VCaP (cell line): ENCODE measurements at regions not wholly inside any gene's neighbourhood (a gene's known extent, or its start where the extent isn't known, plus 50 kb on each side); places are given as distances from the start of the nearest gene placed in this dataset.
"Not testable (repeated sequence)": the region's sequence is repeated elsewhere in the genome, so short reads cannot be mapped to it uniquely, and the experiment has no call there.

Experiments
- H3K27ac ChIP-seq: fragments of 450-650 bp; 2 replicates; pipeline ENCODE4 v1.5.1; 2017
- TF ChIP-seq, protein P1 (sequence below): fragments of 450-650 bp; conservative IDR thresholded peaks from 2 replicates; pipeline ENCODE4 v1.5.1; 2017; ENCODE audit warnings: mild to moderate bottlenecking, moderate library complexity

GRCh38 chr4:57985161-57985560 lies 875.0 kb upstream of the IGFBP7 start:
- TF ChIP-seq, protein P1, sequence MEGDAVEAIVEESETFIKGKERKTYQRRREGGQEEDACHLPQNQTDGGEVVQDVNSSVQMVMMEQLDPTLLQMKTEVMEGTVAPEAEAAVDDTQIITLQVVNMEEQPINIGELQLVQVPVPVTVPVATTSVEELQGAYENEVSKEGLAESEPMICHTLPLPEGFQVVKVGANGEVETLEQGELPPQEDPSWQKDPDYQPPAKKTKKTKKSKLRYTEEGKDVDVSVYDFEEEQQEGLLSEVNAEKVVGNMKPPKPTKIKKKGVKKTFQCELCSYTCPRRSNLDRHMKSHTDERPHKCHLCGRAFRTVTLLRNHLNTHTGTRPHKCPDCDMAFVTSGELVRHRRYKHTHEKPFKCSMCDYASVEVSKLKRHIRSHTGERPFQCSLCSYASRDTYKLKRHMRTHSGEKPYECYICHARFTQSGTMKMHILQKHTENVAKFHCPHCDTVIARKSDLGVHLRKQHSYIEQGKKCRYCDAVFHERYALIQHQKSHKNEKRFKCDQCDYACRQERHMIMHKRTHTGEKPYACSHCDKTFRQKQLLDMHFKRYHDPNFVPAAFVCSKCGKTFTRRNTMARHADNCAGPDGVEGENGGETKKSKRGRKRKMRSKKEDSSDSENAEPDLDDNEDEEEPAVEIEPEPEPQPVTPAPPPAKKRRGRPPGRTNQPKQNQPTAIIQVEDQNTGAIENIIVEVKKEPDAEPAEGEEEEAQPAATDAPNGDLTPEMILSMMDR = no peak
- H3K27ac ChIP-seq = no peak overlapping the region

GRCh38 chr4:57981123-57981522 lies 870.9 kb upstream of the IGFBP7 start:
- H3K27ac ChIP-seq = no peak overlapping the region
- TF ChIP-seq, protein P1 = no peak

- no peak overlapping the region for H3K27ac ChIP-seq
- TF ChIP-seq, protein P1 = no peak
Observed at GRCh38 chr4:57974821-57975220, 864.6 kb upstream of the IGFBP7 start.

GRCh38 chr4:57973819-57974218 lies 863.6 kb upstream of the IGFBP7 start:
- no peak overlapping the region for H3K27ac ChIP-seq
- TF ChIP-seq, protein P1 = no peak

GRCh38 chr4:57971261-57971660 lies 861.1 kb upstream of the IGFBP7 start:
- H3K27ac ChIP-seq = no peak overlapping the region
- TF ChIP-seq, protein P1 = no peak

DNA sequence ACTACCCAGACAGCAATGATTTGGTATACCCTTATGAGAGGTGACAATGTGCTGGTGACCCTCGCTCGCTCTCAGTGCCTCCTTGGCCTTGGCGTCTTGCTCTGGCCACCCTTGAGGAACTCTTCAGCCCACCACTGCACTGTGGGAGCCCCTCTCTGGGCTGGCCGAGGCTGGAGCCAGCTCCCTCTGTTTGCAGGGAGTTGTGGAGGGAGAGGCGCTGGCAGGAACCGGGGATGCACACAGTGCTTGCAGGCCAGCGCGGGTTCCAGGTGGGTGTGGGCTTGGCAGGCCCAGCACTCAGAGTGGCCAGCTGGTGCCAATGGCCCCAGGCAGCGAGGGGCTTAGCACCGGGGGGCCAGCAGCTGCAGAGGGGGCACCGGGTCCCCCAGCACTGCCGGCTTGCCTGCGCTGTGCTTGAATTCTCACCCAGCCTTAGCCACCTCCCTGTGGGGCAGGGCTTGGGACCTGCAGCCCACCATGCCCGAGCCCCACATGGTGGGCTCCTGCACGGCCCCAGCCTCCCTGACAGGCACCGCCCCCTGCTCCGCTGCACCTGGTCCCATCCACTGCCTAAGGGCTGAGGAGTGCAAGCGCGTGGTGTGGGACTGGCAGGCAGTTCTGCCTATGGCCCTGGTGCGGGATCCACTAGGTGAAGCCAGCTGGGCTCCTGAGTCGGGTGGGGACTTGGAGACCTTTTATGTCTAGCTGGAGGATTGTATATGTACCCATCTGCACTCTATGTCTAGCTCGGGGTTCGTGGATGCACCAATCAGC lies 857.0 kb upstream of the IGFBP7 start:
- H3K27ac ChIP-seq = no peak overlapping the region
- TF ChIP-seq, protein P1 = no peak

- H3K27ac ChIP-seq = not testable (repeated sequence)
Observed at GRCh38 chr4:57965431-57965830, 855.2 kb upstream of the IGFBP7 start.

GRCh38 chr4:57945298-57945697 lies 835.1 kb upstream of the IGFBP7 start:
- no peak overlapping the region for H3K27ac ChIP-seq
- TF ChIP-seq, protein P1 = no peak
